ENCODE measurements at regions not wholly inside any gene's neighbourhood (a gene's known extent, or its start where the extent isn't known, plus 50 kb on each side); places are given as distances from the start of the nearest gene placed in this dataset.

- Mint-ChIP-seq H3K27me3 (ENCODE audit: low read depth) (no peaks in the 10 kb centered on the region), H3K4me1 (no peaks in the 10 kb centered on the region), H3K36me3 (no peaks in the 10 kb centered on the region), H3K4me3 (no peak overlapping the region), H3K27ac (no peak overlapping the region), H3K9me3 (0 out of 2 replicates have a peak, but pooled peaks cover under 1% of the 10 kb centered on the region)
- DNase-seq (ENCODE audit: low spot score) (no peak), ATAC-seq (no peak)
- TF ChIP-seq NR2C2 (CRISPR knock-in tag; IDR thresholded peaks at IDR 0.05) (no peak), ATF1 (CRISPR knock-in tag; IDR thresholded peaks at IDR 0.05) (no peak), RORB (CRISPR knock-in tag; IDR thresholded peaks at IDR 0.05) (no peak), CREM (CRISPR knock-in tag; IDR thresholded peaks at IDR 0.05) (no peak), CTCF (IDR thresholded peaks at IDR 0.05) (no peak), NR1H2 (CRISPR knock-in tag; IDR thresholded peaks at IDR 0.05) (no peak), KAT7 (CRISPR knock-in tag; IDR thresholded peaks at IDR 0.05; ENCODE audit: borderline replicate concordance) (no peak), ZNF317 (CRISPR knock-in tag; IDR thresholded peaks at IDR 0.05; ENCODE audit: borderline replicate concordance, low read depth) (no peak), CBFB (CRISPR knock-in tag; IDR thresholded peaks at IDR 0.05; ENCODE audit: low read depth) (no peak), JAZF1 (CRISPR knock-in tag; IDR thresholded peaks at IDR 0.05) (no peak), TP53 (CRISPR knock-in tag; IDR thresholded peaks at IDR 0.05) (no peak), SOX15 (CRISPR knock-in tag; IDR thresholded peaks at IDR 0.05) (no peak), ZBTB21 (CRISPR knock-in tag; IDR thresholded peaks at IDR 0.05; ENCODE audit: borderline replicate concordance) (no peak), TEAD1 (CRISPR knock-in tag; IDR thresholded peaks at IDR 0.05) (no peak)
- ChIA-PET CTCF (no interaction called here), POLR2A (no interaction called here)
These were observed 94.5 kb upstream of the EPHA6 start for GRCh38 chr3:96719921-96720320.

DNA sequence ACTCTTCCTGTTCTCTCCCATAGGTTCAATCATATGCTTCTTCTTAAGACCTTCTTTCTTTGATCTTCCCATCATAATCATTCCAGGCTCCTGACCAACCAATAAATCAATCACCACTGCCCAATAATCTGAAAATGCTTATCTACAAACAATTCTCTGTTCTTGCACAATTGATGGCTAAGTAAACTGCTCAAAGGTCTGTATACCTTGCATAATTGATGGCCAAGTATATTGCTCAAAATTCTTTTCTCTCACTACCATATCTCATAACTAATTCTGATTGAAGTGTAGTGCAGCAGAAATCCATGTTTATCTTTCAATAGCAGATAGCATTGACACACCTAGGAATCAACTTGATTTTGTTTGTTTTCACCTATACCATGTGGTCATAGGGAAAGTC is 83.4 kb upstream of the EPHA6 start:
- no peaks in the 10 kb centered on the region for H3K4me1 Mint-ChIP-seq
- DNase-seq (ENCODE audit: low spot score) = no peak
- no peak for TF ChIP-seq CBFB (CRISPR knock-in tag; IDR thresholded peaks at IDR 0.05; ENCODE audit: low read depth)
- TF ChIP-seq RELA (CRISPR knock-in tag; IDR thresholded peaks at IDR 0.05; ENCODE audit: borderline replicate concordance) = no peak
- no peaks in the 10 kb centered on the region for H3K9me3 Mint-ChIP-seq
- no peaks in the 10 kb centered on the region for H3K36me3 Mint-ChIP-seq
- CTCF ChIA-PET = no interaction called here
- H3K27ac Mint-ChIP-seq = no peak overlapping the region
- ATAC-seq = no peak
- H3K27me3 Mint-ChIP-seq (ENCODE audit: low read depth) = no peaks in the 10 kb centered on the region
- POLR2A ChIA-PET = no interaction called here
- H3K4me3 Mint-ChIP-seq = no peak overlapping the region

GRCh38 chr3:96734273-96735009 is 80.0 kb upstream of the EPHA6 start:
- Mint-ChIP-seq H3K27ac (no peak overlapping the region), H3K4me1 (no peaks in the 10 kb centered on the region), H3K27me3 (ENCODE audit: low read depth) (no peaks in the 10 kb centered on the region), H3K36me3 (peaks cover 3% of the 10 kb centered on the region; the same call in 1 of the 2 replicates), H3K9me3 (peaks cover 5% of the 10 kb centered on the region; the same call in 1 of the 2 replicates), H3K4me3 (no peak overlapping the region)
- DNase-seq (ENCODE audit: low spot score) (no peak), ATAC-seq (no peak)
- CTCF ChIA-PET = no interaction called here
- POLR2A ChIA-PET = no interaction called here
- TF ChIP-seq IRF2 (CRISPR knock-in tag; IDR thresholded peaks at IDR 0.05; ENCODE audit: borderline replicate concordance, low read depth) (no peak), ZBTB21 (CRISPR knock-in tag; IDR thresholded peaks at IDR 0.05; ENCODE audit: borderline replicate concordance) (no peak), ZNF121 (CRISPR knock-in tag; IDR thresholded peaks at IDR 0.05) (no peak), ZNF532 (CRISPR knock-in tag; IDR thresholded peaks at IDR 0.05; ENCODE audit: borderline replicate concordance) (no peak), MXD4 (CRISPR knock-in tag; IDR thresholded peaks at IDR 0.05; ENCODE audit: borderline replicate concordance) (no peak), TP53 (CRISPR knock-in tag; IDR thresholded peaks at IDR 0.05) (no peak)
- TF ChIP-seq, protein P1, sequence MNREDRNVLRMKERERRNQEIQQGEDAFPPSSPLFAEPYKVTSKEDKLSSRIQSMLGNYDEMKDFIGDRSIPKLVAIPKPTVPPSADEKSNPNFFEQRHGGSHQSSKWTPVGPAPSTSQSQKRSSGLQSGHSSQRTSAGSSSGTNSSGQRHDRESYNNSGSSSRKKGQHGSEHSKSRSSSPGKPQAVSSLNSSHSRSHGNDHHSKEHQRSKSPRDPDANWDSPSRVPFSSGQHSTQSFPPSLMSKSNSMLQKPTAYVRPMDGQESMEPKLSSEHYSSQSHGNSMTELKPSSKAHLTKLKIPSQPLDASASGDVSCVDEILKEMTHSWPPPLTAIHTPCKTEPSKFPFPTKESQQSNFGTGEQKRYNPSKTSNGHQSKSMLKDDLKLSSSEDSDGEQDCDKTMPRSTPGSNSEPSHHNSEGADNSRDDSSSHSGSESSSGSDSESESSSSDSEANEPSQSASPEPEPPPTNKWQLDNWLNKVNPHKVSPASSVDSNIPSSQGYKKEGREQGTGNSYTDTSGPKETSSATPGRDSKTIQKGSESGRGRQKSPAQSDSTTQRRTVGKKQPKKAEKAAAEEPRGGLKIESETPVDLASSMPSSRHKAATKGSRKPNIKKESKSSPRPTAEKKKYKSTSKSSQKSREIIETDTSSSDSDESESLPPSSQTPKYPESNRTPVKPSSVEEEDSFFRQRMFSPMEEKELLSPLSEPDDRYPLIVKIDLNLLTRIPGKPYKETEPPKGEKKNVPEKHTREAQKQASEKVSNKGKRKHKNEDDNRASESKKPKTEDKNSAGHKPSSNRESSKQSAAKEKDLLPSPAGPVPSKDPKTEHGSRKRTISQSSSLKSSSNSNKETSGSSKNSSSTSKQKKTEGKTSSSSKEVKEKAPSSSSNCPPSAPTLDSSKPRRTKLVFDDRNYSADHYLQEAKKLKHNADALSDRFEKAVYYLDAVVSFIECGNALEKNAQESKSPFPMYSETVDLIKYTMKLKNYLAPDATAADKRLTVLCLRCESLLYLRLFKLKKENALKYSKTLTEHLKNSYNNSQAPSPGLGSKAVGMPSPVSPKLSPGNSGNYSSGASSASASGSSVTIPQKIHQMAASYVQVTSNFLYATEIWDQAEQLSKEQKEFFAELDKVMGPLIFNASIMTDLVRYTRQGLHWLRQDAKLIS (CRISPR knock-in tag; IDR thresholded peaks at IDR 0.05; ENCODE audit: borderline replicate concordance) = no peak

All from WTC11 (cell line).